Thoracic aorta (tissue), 2 donors: ENCODE measurements at regions not wholly inside any gene's neighbourhood (a gene's known extent, or its start where the extent isn't known, plus 50 kb on each side); places are given as distances from the start of the nearest gene placed in this dataset.

ENCODE experiments used
- ATAC-seq: fragments of 150-250 bp; one replicate; pipeline ENCODE4 v1.8.0; 2017; ENCODE audit warnings: low read depth; ENCODE audit not compliant: insufficient number of reproducible peaks, low FRiP score
- DNase-seq: peaks from one replicate; pipeline ENCODE4 v3.0.0-alpha.2; 2020; ENCODE audit warnings: low spot score
- H3K27ac ChIP-seq, 2 donors: fragments of 200-600 bp; sonication (generic); 1 replicate in 1 of 2; 2 replicates in 1 of 2; pipeline ENCODE4 v1.5.1; 2016; ENCODE audit warnings: mild to moderate bottlenecking in 2 of 2, moderate library complexity in 2 of 2
- H3K27me3 ChIP-seq: fragments of 200-600 bp; sonication (generic); replicated peaks from 2 replicates; pipeline ENCODE4 v1.6.0; 2016; ENCODE audit warnings: mild to moderate bottlenecking; ENCODE audit not compliant: insufficient read depth
- H3K36me3 ChIP-seq: fragments of 200-600 bp; sonication (generic); one replicate; pipeline ENCODE4 v1.5.1; 2016
- H3K4me1 ChIP-seq, 2 donors: fragments of 200-600 bp; sonication (generic); 1 replicate in 1 of 2; 2 replicates in 1 of 2; pipeline versions ENCODE4 v1.5.1 to v1.6.0; 2016; ENCODE audit warnings: low read depth in 2 of 2, mild to moderate bottlenecking in 1 of 2; ENCODE audit not compliant: control insufficient read depth in 1 of 2
- H3K4me3 ChIP-seq: fragments of 200-600 bp; sonication (generic); 2 replicates; pipeline ENCODE4 v1.5.1; 2016; ENCODE audit warnings: mild to moderate bottlenecking
- H3K9me3 ChIP-seq: fragments of 200-600 bp; sonication (generic); 2 replicates; pipeline ENCODE4 v1.5.1; 2016
- CTCF ChIP-seq: fragments of 200-600 bp; sonication (generic); IDR thresholded peaks from one replicate; pipeline ENCODE4 v1.5.1; 2019; ENCODE audit warnings: antibody characterized with exemption

- ATAC-seq = no peak
- H3K9me3 ChIP-seq = no peaks in the 10 kb centered on the region
- DNase-seq = no peak
- no peak for TF ChIP-seq CTCF
- H3K36me3 ChIP-seq = no peaks in the 10 kb centered on the region
- H3K4me1 ChIP-seq = no peaks in the 10 kb centered on the region
- H3K4me3 ChIP-seq = no peak overlapping the region
- H3K27ac ChIP-seq = no peak overlapping the region
- H3K27me3 ChIP-seq = no peaks in the 10 kb centered on the region
These were observed 76.1 kb upstream of the PDSS1 start for GRCh38 chr10:26621243-26621888.

- Histone ChIP-seq H3K4me3 (peak overlapping the region; percentile 60), H3K27ac (no peak overlapping the region)
- no peak for ATAC-seq
These were observed 75.4 kb upstream of the PDSS1 start for GRCh38 chr10:26621889-26622711.

GRCh38 chr10:26622891-26623290 is 74.6 kb upstream of the PDSS1 start:
- Histone ChIP-seq H3K4me1 (no peaks in the 10 kb centered on the region), H3K36me3 (no peaks in the 10 kb centered on the region), H3K27me3 (peaks cover 4% of the 10 kb centered on the region), H3K27ac (no peak overlapping the region), H3K9me3 (no peaks in the 10 kb centered on the region), H3K4me3 (no peak overlapping the region)
- no peak for ATAC-seq
- no peak for TF ChIP-seq CTCF
- no peak for DNase-seq

More at GRCh38 chr10:26621889-26622711, 75.4 kb upstream of the PDSS1 start:
- H3K4me1 ChIP-seq = no peaks in the 10 kb centered on the region
- no peak for DNase-seq
- TF ChIP-seq CTCF = no peak
- H3K27me3 ChIP-seq = peaks cover 4% of the 10 kb centered on the region
- H3K36me3 ChIP-seq = no peaks in the 10 kb centered on the region
- no peaks in the 10 kb centered on the region for H3K9me3 ChIP-seq

GRCh38 chr10:26624006-26624405 is 73.5 kb upstream of the PDSS1 start:
- ATAC-seq (no peak), DNase-seq (no peak)
- H3K4me3 ChIP-seq = no peak overlapping the region
- no peak for TF ChIP-seq CTCF
- no peaks in the 10 kb centered on the region for H3K4me1 ChIP-seq
- no peak overlapping the region for H3K27ac ChIP-seq
- H3K36me3 ChIP-seq = no peaks in the 10 kb centered on the region
- peaks cover 4% of the 10 kb centered on the region for H3K27me3 ChIP-seq
- no peaks in the 10 kb centered on the region for H3K9me3 ChIP-seq

- no peak for TF ChIP-seq CTCF
- Histone ChIP-seq H3K4me3 (no peak overlapping the region), H3K36me3 (no peaks in the 10 kb centered on the region), H3K27me3 (peaks cover 4% of the 10 kb centered on the region), H3K9me3 (no peaks in the 10 kb centered on the region), H3K27ac (no peak overlapping the region), H3K4me1 (no peaks in the 10 kb centered on the region)
- ATAC-seq (no peak), DNase-seq (no peak)
These were observed 71.4 kb upstream of the PDSS1 start for GRCh38 chr10:26626066-26626465.
